WERI-Rb-1 (cell line): ENCODE measurements at regions not wholly inside any gene's neighbourhood (a gene's known extent, or its start where the extent isn't known, plus 50 kb on each side); places are given as distances from the start of the nearest gene placed in this dataset.

Experiments
- DNase-seq: peaks from one replicate; pipeline ENCODE4 v3.0.0-alpha.2; 2020
- H3K27ac ChIP-seq: fragments of 250-450 bp; sonication (Bioruptor Pico); 2 replicates; pipeline ENCODE4 v1.5.1; 2020; ENCODE audit warnings: mild to moderate bottlenecking, moderate library complexity
- H3K27me3 ChIP-seq: fragments of 250-450 bp; sonication (Bioruptor Pico); 2 replicates; pipeline ENCODE4 v1.5.1; 2021; ENCODE audit warnings: mild to moderate bottlenecking, low read depth, moderate library complexity; ENCODE audit not compliant: insufficient read depth, severe bottlenecking
- H3K36me3 ChIP-seq: fragments of 250-450 bp; sonication (Bioruptor Pico); 2 replicates; pipeline ENCODE4 v1.5.1; 2020; ENCODE audit warnings: mild to moderate bottlenecking, moderate library complexity
- H3K4me3 ChIP-seq: 2 replicates; pipeline ENCODE4 v1.5.1; 2011; ENCODE audit warnings: low read depth, mild to moderate bottlenecking, control low read depth, low read length
- H3K9me3 ChIP-seq: fragments of 250-450 bp; sonication (Bioruptor Pico); 2 replicates; pipeline ENCODE4 v1.5.1; 2021; ENCODE audit warnings: mild to moderate bottlenecking, moderate library complexity; ENCODE audit not compliant: severe bottlenecking
- CTCF ChIP-seq: IDR thresholded peaks from 2 replicates; pipeline ENCODE4 v1.5.1; 2011; ENCODE audit warnings: low read depth, mild to moderate bottlenecking, control low read depth, inconsistent platforms, low read length

- Histone ChIP-seq H3K4me3 (no peak overlapping the region), H3K27me3 (no peaks in the 10 kb centered on the region), H3K27ac (no peak overlapping the region), H3K36me3 (no peaks in the 10 kb centered on the region), H3K9me3 (no peaks in the 10 kb centered on the region)
- no peak for TF ChIP-seq CTCF
- DNase-seq, result no peak
Measured at GRCh38 chr9:11063263-11063662, 450.5 kb upstream of the PTPRD start.

GRCh38 chr9:11064909-11065308, 452.1 kb upstream of the PTPRD start:
- no peak for DNase-seq
- TF ChIP-seq CTCF, result no peak
- Histone ChIP-seq H3K9me3 (no peaks in the 10 kb centered on the region), H3K27me3 (no peaks in the 10 kb centered on the region), H3K4me3 (no peak overlapping the region), H3K27ac (no peak overlapping the region), H3K36me3 (no peaks in the 10 kb centered on the region)

- TF ChIP-seq CTCF, result no peak
- no peak overlapping the region for H3K27ac ChIP-seq
- no peaks in the 10 kb centered on the region for H3K27me3 ChIP-seq
- H3K4me3 ChIP-seq, result no peak overlapping the region
- no peak for DNase-seq
- no peaks in the 10 kb centered on the region for H3K36me3 ChIP-seq
- H3K9me3 ChIP-seq, result no peaks in the 10 kb centered on the region
Measured at GRCh38 chr9:11072176-11072575, 459.4 kb upstream of the PTPRD start.

GRCh38 chr9:11086561-11086960, 473.8 kb upstream of the PTPRD start:
- no peak overlapping the region for H3K27ac ChIP-seq

GRCh38 chr9:11088821-11089374, 476.1 kb upstream of the PTPRD start:
- H3K4me3 ChIP-seq, result no peak overlapping the region
- no peak for TF ChIP-seq CTCF
- H3K9me3 ChIP-seq, result no peaks in the 10 kb centered on the region
- no peaks in the 10 kb centered on the region for H3K27me3 ChIP-seq
- H3K27ac ChIP-seq, result no peak overlapping the region
- no peaks in the 10 kb centered on the region for H3K36me3 ChIP-seq
- no peak for DNase-seq

More at GRCh38 chr9:11086561-11086960, 473.8 kb upstream of the PTPRD start:
- no peak for TF ChIP-seq CTCF
- H3K4me3 ChIP-seq, result no peak overlapping the region
- no peak for DNase-seq
- H3K9me3 ChIP-seq, result no peaks in the 10 kb centered on the region
- no peaks in the 10 kb centered on the region for H3K36me3 ChIP-seq
- no peaks in the 10 kb centered on the region for H3K27me3 ChIP-seq

- Histone ChIP-seq H3K9me3 (no peaks in the 10 kb centered on the region), H3K27ac (no peak overlapping the region), H3K27me3 (no peaks in the 10 kb centered on the region), H3K4me3 (no peak overlapping the region), H3K36me3 (no peaks in the 10 kb centered on the region)
- no peak for DNase-seq
- TF ChIP-seq CTCF, result no peak
Measured at GRCh38 chr9:11092974-11093373, 480.2 kb upstream of the PTPRD start.
